ENCODE measurements at regions not wholly inside any gene's neighbourhood (a gene's known extent, or its start where the extent isn't known, plus 50 kb on each side); places are given as distances from the start of the nearest gene placed in this dataset.
"Not testable (repeated sequence)": the region's sequence is repeated elsewhere in the genome, so short reads cannot be mapped to it uniquely, and the experiment has no call there.

GRCh38 chr3:153319705-153320554, 157.9 kb downstream of the RAP2B start:
- no peak for DNase-seq

DNA sequence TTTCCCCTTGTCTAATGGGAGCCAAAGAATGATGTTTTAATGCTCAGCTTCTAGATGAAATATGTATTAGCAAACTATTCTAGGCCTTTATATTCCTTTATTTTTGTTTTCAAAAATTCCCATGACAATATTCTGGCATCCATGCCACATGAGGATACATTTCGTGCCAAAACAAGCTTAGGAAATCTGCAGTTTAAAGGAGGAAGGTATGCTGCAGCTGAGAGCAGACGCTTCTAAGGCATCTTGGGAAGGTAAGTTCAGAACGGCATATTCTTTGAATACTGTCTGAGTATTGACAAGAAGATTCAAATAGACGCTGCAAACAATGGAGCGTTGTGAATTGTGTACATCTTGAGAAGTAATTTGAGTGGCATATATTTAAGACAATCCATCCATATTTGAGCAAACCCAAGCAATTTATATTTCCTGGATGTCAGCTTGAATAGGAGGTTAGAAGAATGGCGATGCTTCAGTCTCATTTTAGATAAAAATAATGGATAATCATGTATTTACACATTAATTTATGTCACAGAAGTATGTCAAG, 158.6 kb downstream of the RAP2B start:
- no peak for DNase-seq

GRCh38 chr3:153328690-153329089, 166.7 kb downstream of the RAP2B start:
- no peak for DNase-seq

DNA sequence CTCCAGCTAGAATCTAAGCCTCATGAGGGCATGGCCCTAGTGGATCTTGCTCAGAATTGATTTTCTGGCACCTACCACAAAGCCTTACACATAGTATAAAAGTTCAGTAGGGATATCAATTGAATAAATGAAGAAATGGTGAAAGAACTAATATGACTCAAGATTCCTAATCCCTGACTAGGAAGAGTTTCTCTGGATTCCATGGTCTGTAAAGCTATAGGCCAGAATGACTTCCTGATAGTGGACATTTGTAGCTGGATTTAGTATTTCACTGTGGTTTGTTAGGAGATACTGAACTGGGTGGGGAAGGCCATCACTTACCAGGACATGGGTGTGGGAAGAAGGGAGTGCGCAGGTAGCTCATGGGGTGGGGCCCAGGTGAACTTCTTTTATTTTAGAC, 168.9 kb downstream of the RAP2B start:
- no peak for DNase-seq

DNA sequence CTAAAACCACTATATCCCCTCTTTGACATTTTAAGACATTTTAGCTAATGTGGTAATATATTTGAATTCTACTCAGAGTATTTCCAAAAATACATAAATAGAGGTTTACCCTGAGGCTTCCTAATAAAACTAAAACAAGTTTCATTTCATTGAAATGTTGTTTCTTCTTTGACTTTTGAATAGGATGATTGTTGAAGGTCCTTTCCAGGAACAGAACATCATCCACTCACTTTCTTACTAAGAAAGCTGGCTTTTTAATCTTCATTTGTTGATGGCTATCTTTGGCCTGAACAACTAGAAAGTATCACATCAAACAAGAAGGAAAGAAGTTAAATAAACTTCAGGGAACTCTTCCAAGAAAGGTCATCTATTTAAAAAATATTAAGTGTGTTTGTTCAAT, 169.7 kb downstream of the RAP2B start:
- no peak for DNase-seq

DNA sequence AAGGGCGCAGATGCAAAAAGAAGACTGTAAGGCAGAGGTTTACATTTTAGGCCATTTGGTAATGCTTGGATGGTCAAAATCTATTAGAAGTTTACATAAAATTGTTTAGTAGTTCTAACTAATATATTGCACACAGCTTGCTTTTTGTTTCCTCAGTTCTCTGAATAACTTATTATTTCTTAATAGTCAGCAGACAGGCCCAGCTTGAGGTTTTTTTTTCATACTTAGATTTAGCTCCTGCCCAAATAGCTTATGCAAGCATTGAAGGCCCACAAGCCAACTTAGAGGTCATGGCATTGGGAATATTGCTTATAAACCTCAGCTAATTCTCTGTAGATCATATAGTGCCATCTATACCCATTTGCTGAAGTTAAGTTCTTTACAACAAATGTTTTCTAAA, 172.5 kb downstream of the RAP2B start:
- no peak for DNase-seq

- DNase-seq, result no peak
Observed at GRCh38 chr3:153337369-153337768, 175.3 kb downstream of the RAP2B start.

- DNase-seq, result no peak
Observed at GRCh38 chr3:153338487-153338886, 176.5 kb downstream of the RAP2B start.

GRCh38 chr3:153339065-153339464, 177.0 kb downstream of the RAP2B start:
- DNase-seq, result no peak

DNA sequence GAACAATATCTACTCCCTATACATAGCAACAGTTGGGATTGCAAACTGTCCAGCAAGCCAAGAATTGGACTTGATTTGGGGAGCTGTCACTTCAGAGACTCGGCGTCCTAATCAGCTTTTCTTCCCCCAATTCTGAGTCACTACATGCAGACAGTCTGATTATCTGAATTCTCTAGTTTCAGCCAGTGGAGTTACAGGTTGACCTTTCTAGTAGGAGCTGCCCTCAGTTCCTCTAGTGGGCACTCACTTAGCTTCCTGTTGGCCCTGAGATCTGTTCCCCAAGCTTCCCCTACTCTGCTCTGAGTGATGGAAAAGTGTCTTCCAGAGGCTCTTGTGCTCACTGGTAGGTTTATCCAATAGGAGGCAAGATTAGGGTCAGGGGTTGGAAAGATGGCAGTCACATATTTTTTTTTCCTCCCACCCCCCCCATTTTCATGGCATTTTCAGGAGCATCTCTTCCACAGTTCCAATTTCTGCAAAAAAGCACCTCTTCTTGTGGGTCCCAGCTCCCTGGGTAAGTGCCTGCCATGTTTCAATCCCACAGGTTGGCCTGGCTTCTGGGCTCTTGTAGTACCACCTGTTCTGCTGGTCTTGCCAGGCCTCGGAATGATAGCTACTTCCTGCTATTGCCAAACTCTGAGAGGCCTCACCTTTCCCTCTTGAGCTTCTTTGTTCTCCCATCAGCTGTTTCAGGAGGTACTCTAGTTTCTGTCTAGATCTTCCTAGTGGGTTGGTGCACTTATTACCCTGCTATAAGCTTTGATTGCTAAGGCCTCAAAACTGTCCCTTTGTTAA, 182.2 kb downstream of the RAP2B start:
- DNase-seq, result no peak

- no peak for DNase-seq
Observed at GRCh38 chr3:153348457-153349107, 186.6 kb downstream of the RAP2B start.

DNA sequence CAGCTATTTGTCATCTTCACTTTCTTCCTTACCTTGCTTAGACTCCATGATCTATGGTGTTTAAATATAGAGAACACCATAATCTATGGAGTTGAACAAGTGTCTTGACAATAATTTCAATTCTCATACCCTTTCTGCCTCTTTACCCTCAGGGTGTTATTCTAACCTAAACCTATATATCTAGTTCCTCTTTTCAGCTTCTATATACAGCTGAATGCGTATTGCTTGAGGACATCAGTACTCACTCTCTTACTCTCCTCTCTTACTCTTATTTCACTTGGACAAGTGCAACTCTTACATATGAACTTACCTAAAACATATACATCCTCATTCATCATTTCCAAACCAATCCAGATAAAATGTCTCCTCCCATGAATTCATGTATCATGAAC, 187.1 kb downstream of the RAP2B start:
- DNase-seq, result no peak

DNA sequence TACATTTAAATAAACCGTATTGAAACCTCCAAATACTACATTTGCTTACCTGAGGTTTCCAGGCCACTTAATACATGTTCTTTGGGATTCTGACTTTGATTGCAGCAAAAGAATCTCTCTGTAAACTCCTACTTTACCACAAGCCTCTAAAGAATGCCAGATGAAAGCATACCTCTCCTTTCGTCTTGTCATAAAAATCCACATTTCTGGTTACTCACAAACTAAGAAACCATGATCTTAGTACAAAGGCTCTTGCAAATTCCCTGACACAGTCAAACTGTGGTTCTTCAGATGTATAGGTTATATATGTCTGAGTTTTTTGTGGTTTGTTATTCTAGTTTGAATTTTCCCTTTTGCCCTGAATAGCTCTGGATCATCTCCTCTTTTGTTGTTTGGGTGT, 188.4 kb downstream of the RAP2B start:
- no peak for DNase-seq

DNA sequence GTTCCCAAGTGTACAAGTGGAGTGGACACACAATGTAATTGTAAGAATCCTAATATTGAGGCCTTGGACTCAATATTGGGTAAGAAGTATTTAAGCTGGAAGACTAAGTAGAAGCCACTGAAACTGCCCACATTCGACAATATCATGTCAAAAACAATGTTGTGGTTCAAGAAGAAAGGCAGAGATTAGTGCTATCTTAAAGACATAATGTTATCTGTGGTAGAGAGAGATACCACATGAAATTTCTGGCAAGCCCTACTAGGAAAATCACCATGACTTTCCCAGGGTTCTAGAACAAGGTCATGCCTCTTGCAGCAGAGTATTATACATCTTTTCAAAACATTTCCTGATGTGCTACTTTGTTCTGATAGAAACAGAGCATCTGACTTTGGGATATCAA, 192.6 kb downstream of the RAP2B start:
- DNase-seq, result no peak

DNA sequence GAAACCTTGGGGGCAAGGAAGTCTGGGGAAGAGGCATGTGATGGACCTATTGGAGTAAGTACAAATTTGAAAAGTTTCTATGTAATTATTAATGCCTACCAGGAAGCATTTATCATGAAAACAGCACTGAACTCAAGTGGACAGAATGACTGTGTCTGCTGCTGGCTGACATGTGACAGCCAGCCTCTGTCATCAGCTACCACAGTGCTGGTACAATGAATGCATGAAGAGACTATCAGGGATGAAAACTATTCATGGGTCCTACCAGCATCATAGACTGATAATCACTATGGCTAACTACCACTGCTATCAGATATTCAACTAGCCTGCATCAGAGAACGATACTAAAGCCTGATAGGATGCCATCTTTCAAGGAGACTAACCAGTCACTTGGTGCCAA, 193.5 kb downstream of the RAP2B start:
- no peak for DNase-seq

GRCh38 chr3:153356908-153357307, 194.9 kb downstream of the RAP2B start:
- no peak for DNase-seq

DNA sequence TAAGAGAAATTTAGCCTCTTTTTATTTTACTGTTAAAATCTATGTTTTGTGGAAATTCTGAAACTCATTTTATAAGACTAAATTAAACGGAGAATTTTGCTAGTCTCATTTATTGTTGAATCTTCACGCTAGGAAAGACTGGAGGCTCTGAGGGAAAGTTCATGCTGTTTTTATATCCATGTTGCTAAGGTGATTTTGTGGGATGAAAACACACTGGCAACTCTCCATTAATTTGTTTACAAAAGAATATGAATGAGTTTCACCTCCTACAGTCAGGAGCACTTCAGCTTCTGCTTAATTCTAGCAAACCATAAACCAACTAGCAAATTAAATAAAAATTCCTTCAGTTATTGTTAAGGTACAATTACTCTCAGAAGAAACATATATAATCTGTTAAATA, 195.4 kb downstream of the RAP2B start:
- peak; percentile 7 for DNase-seq

- DNase-seq, result no peak
Observed at GRCh38 chr3:153369561-153370374, 207.7 kb downstream of the RAP2B start.

GRCh38 chr3:153370680-153371079, 208.7 kb downstream of the RAP2B start:
- DNase-seq, result no peak

DNA sequence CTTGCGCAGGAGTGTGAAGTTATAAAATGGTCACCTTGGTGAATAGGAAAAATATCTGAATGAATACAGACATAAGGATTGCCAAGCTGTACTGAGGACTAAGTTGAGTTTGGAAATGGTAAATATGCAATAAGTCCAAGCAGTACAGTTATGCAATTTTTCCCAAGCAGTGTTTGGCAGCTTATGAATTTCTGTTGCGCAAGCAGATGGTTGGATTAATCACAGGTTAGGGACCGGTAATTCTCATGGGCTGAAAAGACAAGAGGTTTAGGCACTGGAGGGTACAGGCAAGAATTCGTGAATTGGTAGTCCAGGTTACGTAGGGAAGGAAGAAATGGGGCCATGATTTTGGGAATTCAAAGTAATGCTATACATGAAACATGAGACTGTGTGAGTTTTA, 210.3 kb downstream of the RAP2B start:
- DNase-seq, result no peak

GRCh38 chr3:153373606-153374005, 211.6 kb downstream of the RAP2B start:
- no peak for DNase-seq

DNA sequence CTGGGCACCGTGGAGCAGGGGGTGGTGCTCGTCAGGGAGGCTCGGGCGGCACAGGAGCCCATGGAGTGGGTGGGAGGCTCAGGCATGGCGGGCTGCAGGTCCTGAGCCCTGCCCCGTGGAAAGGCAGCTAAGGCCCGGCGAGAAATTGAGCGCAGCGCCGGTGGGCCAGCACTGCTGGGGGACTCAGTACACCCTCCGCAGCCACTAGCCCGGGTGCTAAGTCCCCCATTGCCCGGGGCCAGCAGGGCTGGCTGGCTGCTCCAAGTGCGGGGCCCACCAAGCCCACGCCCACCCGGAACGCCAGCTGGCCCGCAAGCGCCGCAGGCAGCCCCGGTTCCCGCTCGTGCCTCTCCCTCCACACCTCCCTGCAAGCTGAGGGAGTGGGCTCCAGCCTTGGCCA, 216.3 kb downstream of the RAP2B start:
- DNase-seq, result not testable (repeated sequence)

- DNase-seq, result no peak
Observed at GRCh38 chr3:153379516-153379915, 217.5 kb downstream of the RAP2B start.
